ENCODE measurements at regions not wholly inside any gene's neighbourhood (a gene's known extent, or its start where the extent isn't known, plus 50 kb on each side); places are given as distances from the start of the nearest gene placed in this dataset.

DNA sequence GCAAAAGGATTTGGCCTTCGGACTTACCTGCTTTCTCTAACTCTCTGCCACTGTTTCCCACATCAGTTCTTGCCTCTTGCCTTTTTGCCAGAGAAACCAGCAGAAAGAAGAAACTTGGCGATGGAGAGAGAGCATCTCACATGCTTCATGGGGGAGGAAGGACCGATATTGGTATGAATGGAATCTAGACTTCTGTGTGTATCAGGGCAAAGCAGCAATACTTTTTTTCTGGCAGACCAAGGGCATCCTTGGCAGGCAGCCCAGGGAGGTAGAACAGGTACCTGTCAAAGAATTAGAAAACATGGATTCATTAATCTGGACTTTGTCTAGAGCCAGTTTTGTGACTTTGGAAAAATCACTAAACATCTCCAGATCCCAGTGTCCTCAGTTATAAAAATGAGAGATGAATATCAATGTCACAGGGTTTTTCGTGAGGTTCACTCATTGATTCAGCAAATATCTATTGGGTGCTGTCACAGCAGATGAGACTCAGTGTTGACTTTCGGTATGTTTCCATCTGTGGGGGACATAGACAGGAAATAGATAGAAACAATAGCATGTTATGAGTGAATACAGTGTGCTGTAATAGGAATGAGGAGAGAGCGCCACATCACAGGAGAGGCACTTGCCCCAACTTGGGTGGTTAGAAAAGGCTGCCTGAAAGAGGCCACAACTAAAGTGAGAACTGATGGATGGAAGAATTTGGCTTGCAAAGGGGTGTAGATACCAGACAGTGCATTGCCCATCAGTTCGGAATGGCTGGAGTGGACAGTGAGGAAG lies 114.1 kb downstream of the CD83 start:
- TF ChIP-seq, protein P1, sequence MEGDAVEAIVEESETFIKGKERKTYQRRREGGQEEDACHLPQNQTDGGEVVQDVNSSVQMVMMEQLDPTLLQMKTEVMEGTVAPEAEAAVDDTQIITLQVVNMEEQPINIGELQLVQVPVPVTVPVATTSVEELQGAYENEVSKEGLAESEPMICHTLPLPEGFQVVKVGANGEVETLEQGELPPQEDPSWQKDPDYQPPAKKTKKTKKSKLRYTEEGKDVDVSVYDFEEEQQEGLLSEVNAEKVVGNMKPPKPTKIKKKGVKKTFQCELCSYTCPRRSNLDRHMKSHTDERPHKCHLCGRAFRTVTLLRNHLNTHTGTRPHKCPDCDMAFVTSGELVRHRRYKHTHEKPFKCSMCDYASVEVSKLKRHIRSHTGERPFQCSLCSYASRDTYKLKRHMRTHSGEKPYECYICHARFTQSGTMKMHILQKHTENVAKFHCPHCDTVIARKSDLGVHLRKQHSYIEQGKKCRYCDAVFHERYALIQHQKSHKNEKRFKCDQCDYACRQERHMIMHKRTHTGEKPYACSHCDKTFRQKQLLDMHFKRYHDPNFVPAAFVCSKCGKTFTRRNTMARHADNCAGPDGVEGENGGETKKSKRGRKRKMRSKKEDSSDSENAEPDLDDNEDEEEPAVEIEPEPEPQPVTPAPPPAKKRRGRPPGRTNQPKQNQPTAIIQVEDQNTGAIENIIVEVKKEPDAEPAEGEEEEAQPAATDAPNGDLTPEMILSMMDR (IDR thresholded peaks at IDR 0.05), result no peak
- TF ChIP-seq POLR2A (IDR thresholded peaks at IDR 0.05; ENCODE audit: low read depth), result no peak
- no peak for TF ChIP-seq EP300 (IDR thresholded peaks at IDR 0.05)
- no peak for TF ChIP-seq POLR2AphosphoS5 (IDR thresholded peaks at IDR 0.05)
